Upper lobe of right lung (tissue), 1 donor: ENCODE measurements at regions not wholly inside any gene's neighbourhood (a gene's known extent, or its start where the extent isn't known, plus 50 kb on each side); places are given as distances from the start of the nearest gene placed in this dataset.
"Not testable (repeated sequence)": the region's sequence is repeated elsewhere in the genome, so short reads cannot be mapped to it uniquely, and the experiment has no call there.

Experiments
- ATAC-seq: fragments of 200-7000 bp; cut with Tn5 transposase; one replicate; pipeline ENCODE4 v1.9.1; 2020; ENCODE audit warnings: mild to moderate bottlenecking, moderate library complexity
- DNase-seq: peaks from one replicate; pipeline ENCODE4 v3.0.0-alpha.2; 2020
- H3K27ac ChIP-seq: fragments of 200-600 bp; one replicate; pipeline ENCODE4 v1.8.0; 2022
- H3K27me3 ChIP-seq: fragments of 200-600 bp; one replicate; pipeline ENCODE4 v1.8.0; 2022; ENCODE audit warnings: mild to moderate bottlenecking
- H3K36me3 ChIP-seq: fragments of 200-600 bp; one replicate; pipeline ENCODE4 v1.8.0; 2022
- H3K4me1 ChIP-seq: fragments of 200-600 bp; one replicate; pipeline ENCODE4 v1.8.0; 2022
- H3K4me3 ChIP-seq: fragments of 200-600 bp; one replicate; pipeline ENCODE4 v1.8.0; 2022; ENCODE audit warnings: mild to moderate bottlenecking
- H3K9me3 ChIP-seq: fragments of 200-600 bp; one replicate; pipeline ENCODE4 v1.8.0; 2022
- CTCF ChIP-seq: fragments of 200-600 bp; IDR thresholded peaks from one replicate; pipeline ENCODE4 v1.8.0; 2022; ENCODE audit warnings: antibody characterized with exemption
- intact Hi-C: fragments of 100-400 bp; cut with DNase I; formaldehyde crosslinking; loops from one replicate; pipeline ENCODE4 v1.11.0; 2022
- donor health status: DM: no; HTN: yes; CAD: no; lungs with severe emphysema.

- TF ChIP-seq CTCF, result no peak
- ATAC-seq (no peak), DNase-seq (no peak)
- Histone ChIP-seq H3K27ac (no peak overlapping the region), H3K4me1 (no peaks in the 10 kb centered on the region), H3K36me3 (no peaks in the 10 kb centered on the region), H3K9me3 (no peaks in the 10 kb centered on the region), H3K27me3 (no peaks in the 10 kb centered on the region), H3K4me3 (no peak overlapping the region)
- intact Hi-C loops, result no loop called here
Measured at GRCh38 chr15:38115121-38115520, 137.5 kb upstream of the SPRED1 start.

- intact Hi-C loops, result no loop called here
- DNase-seq, result no peak
Measured at GRCh38 chr15:38117781-38118180, 134.9 kb upstream of the SPRED1 start.

GRCh38 chr15:38119865-38120264 is 132.8 kb upstream of the SPRED1 start:
- intact Hi-C loops, H3K4me1 ChIP-seq, H3K27ac ChIP-seq, ATAC-seq, H3K27me3 ChIP-seq, H3K36me3 ChIP-seq, H3K9me3 ChIP-seq, H3K4me3 ChIP-seq: not testable (repeated sequence)
- peak; percentile 56 for DNase-seq

More at GRCh38 chr15:38117781-38118180, 134.9 kb upstream of the SPRED1 start:
- ATAC-seq, result no peak
- Histone ChIP-seq H3K4me1 (no peaks in the 10 kb centered on the region), H3K27ac (no peak overlapping the region), H3K36me3 (no peaks in the 10 kb centered on the region), H3K4me3 (no peak overlapping the region), H3K9me3 (no peaks in the 10 kb centered on the region), H3K27me3 (no peaks in the 10 kb centered on the region)
- TF ChIP-seq CTCF, result no peak

GRCh38 chr15:38127306-38127771 is 125.3 kb upstream of the SPRED1 start:
- intact Hi-C loops, result no loop called here
- DNase-seq (no peak), ATAC-seq (no peak)
- peaks cover 23% of the 10 kb centered on the region for H3K4me1 ChIP-seq
- no peak overlapping the region for H3K27ac ChIP-seq
- H3K9me3 ChIP-seq, result no peaks in the 10 kb centered on the region
- H3K27me3 ChIP-seq, result no peaks in the 10 kb centered on the region
- no peaks in the 10 kb centered on the region for H3K36me3 ChIP-seq
- TF ChIP-seq CTCF, result no peak
- H3K4me3 ChIP-seq, result no peak overlapping the region

GRCh38 chr15:38128341-38128781 is 124.3 kb upstream of the SPRED1 start:
- ATAC-seq, result no peak
- Histone ChIP-seq H3K36me3 (no peaks in the 10 kb centered on the region), H3K4me1 (peaks cover 23% of the 10 kb centered on the region), H3K27ac (peak overlapping the region; percentile 70), H3K4me3 (no peak overlapping the region), H3K9me3 (no peaks in the 10 kb centered on the region), H3K27me3 (no peaks in the 10 kb centered on the region)
- no peak for TF ChIP-seq CTCF
- DNase-seq, result no peak
- intact Hi-C loops, result no loop called here

- DNase-seq (no peak), ATAC-seq (no peak)
- intact Hi-C loops, result no loop called here
- H3K9me3 ChIP-seq, result no peaks in the 10 kb centered on the region
- H3K27me3 ChIP-seq, result no peaks in the 10 kb centered on the region
- H3K27ac ChIP-seq, result peak overlapping the region; percentile 70
- peaks cover 23% of the 10 kb centered on the region for H3K4me1 ChIP-seq
- TF ChIP-seq CTCF, result no peak
- H3K36me3 ChIP-seq, result no peaks in the 10 kb centered on the region
- no peak overlapping the region for H3K4me3 ChIP-seq
Measured at GRCh38 chr15:38128921-38129320, 123.7 kb upstream of the SPRED1 start.
